KMS-11 (cell line): ENCODE measurements at regions not wholly inside any gene's neighbourhood (a gene's known extent, or its start where the extent isn't known, plus 50 kb on each side); places are given as distances from the start of the nearest gene placed in this dataset.

Experiments used
- H2AFZ ChIP-seq: fragments of 200-600 bp; sonication (generic); 2 replicates; pipeline ENCODE4 v1.6.1; 2016; ENCODE audit warnings: antibody characterized with exemption, mixed run types, low read depth
- H3K27ac ChIP-seq: fragments of 200-600 bp; sonication (generic); 2 replicates; pipeline ENCODE4 v1.6.1; 2016; ENCODE audit warnings: mild to moderate bottlenecking, mixed run types
- H3K27me3 ChIP-seq: fragments of 200-600 bp; sonication (generic); 2 replicates; pipeline ENCODE4 v1.6.1; 2017; ENCODE audit warnings: mild to moderate bottlenecking, low read depth, mixed run types, moderate library complexity; ENCODE audit not compliant: insufficient read depth
- H3K36me3 ChIP-seq: fragments of 200-600 bp; sonication (generic); 2 replicates; pipeline ENCODE4 v1.6.1; 2017; ENCODE audit warnings: mild to moderate bottlenecking, mixed run types; ENCODE audit not compliant: insufficient read depth
- H3K4me1 ChIP-seq: fragments of 200-600 bp; sonication (generic); 2 replicates; pipeline ENCODE4 v1.6.1; 2016; ENCODE audit warnings: mild to moderate bottlenecking, low read depth, mixed run types; ENCODE audit not compliant: poor library complexity, severe bottlenecking
- H3K4me2 ChIP-seq: fragments of 200-600 bp; sonication (generic); 2 replicates; pipeline ENCODE4 v1.7.0; 2016; ENCODE audit warnings: mild to moderate bottlenecking, mixed run types
- H3K4me3 ChIP-seq: fragments of 200-600 bp; sonication (generic); IDR thresholded peaks from 2 replicates; pipeline ENCODE4 v1.6.1; 2017; ENCODE audit warnings: low read depth, low read length, mixed read lengths; ENCODE audit not compliant: insufficient read depth
- H3K79me2 ChIP-seq: fragments of 200-600 bp; sonication (generic); 2 replicates; pipeline ENCODE4 v1.6.1; 2016; ENCODE audit warnings: low read depth, mixed run types; ENCODE audit not compliant: insufficient read depth
- H3K9ac ChIP-seq: fragments of 200-600 bp; sonication (generic); 2 replicates; pipeline ENCODE4 v1.6.1; 2016; ENCODE audit warnings: mild to moderate bottlenecking, mixed run types
- H4K20me1 ChIP-seq: fragments of 200-600 bp; sonication (generic); 2 replicates; pipeline ENCODE4 v1.6.1; 2016; ENCODE audit warnings: mild to moderate bottlenecking, mixed run types; ENCODE audit not compliant: insufficient read depth
- TF ChIP-seq, protein P1 (sequence below): fragments of 200-600 bp; sonication (generic); conservative IDR thresholded peaks from 2 replicates; pipeline ENCODE4 v1.6.1; 2017; ENCODE audit warnings: low read depth, mild to moderate bottlenecking, antibody characterized with exemption, low read length, moderate library complexity, mixed read lengths

DNA sequence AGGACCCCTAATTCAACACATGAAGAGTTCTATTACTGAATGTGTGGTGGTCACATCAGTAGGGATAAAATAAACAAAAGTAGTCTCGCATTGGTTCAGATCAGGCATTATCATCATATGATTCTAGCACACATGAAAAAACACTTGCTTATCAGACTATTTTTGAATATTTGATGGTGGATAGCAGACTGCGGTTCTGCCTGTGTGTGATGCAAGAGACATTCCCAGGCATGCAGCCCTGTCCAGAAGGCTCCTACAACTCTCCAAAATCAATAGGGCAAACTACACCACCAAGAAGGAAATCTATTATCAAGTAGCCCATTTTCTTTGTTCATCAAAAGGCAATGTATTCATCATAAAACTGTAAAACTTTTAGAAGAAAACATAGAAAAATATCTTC lies 304.7 kb downstream of the DUSP10 start:
- no peaks in the 10 kb centered on the region for H3K79me2 ChIP-seq
- no peaks in the 10 kb centered on the region for H3K36me3 ChIP-seq
- TF ChIP-seq, protein P1, sequence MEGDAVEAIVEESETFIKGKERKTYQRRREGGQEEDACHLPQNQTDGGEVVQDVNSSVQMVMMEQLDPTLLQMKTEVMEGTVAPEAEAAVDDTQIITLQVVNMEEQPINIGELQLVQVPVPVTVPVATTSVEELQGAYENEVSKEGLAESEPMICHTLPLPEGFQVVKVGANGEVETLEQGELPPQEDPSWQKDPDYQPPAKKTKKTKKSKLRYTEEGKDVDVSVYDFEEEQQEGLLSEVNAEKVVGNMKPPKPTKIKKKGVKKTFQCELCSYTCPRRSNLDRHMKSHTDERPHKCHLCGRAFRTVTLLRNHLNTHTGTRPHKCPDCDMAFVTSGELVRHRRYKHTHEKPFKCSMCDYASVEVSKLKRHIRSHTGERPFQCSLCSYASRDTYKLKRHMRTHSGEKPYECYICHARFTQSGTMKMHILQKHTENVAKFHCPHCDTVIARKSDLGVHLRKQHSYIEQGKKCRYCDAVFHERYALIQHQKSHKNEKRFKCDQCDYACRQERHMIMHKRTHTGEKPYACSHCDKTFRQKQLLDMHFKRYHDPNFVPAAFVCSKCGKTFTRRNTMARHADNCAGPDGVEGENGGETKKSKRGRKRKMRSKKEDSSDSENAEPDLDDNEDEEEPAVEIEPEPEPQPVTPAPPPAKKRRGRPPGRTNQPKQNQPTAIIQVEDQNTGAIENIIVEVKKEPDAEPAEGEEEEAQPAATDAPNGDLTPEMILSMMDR: no peak
- no peaks in the 10 kb centered on the region for H3K27me3 ChIP-seq
- H4K20me1 ChIP-seq: no peaks in the 10 kb centered on the region
- H3K4me2 ChIP-seq: no peak overlapping the region
- H2AFZ ChIP-seq: no peak overlapping the region
- peaks cover 13% of the 10 kb centered on the region for H3K4me1 ChIP-seq
- H3K9ac ChIP-seq: no peak overlapping the region
- no peak overlapping the region for H3K27ac ChIP-seq
- H3K4me3 ChIP-seq: no peak overlapping the region

DNA sequence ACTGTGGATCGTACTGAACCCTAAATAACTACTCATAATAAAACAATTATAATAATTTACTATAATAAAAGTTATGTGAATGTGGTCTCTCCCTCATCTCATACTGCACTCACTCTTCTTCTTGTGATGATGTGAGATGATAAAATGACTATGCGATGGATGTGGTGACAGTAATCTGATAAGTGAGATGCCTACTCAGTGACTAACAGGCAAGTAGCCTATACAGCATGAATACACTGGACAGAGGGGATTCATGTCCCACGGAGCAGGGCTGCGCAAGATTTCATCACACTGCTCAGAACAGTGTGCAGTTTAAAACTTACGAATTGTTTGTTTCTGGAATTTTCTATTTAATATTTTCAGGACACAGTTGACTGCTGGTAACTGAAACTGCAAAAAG lies 304.0 kb downstream of the DUSP10 start:
- Histone ChIP-seq H3K4me1 (peaks cover 13% of the 10 kb centered on the region), H3K27ac (no peak overlapping the region)
- TF ChIP-seq, protein P1: no peak

DNA sequence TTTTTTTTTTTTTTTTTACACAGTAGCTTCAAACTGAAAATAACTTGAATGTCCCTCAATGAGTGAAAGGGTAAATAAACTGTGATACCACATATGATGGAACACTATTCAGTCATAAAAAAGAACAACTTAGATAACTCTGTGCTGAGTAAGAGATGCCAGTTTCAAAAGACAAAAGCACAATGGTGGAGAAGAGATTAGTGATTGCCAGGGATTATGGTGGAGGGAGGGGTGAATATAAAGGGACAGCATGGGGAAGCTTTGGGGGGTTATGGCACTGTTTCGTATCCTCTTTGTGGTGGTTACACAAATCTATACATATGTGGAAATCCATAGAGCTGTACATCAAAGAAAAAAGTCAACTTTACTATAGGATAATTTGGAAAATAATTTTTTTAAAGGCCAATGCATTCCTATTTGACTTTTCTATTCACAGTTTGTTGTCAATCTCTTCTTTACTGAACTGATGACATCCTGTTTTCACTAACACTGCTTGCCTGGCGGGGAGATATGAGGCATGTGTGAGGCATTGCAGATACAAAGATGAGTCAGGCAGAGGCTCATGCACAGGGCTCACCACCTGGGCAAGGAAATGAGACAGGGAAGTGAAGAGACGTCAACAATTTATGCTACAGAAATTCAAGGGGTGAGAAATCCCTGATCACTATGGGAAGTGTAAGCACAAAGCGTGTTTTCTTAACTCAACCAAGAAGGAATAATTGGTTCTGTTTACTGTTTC lies 302.7 kb downstream of the DUSP10 start:
- Histone ChIP-seq H2AFZ (no peak overlapping the region), H3K4me2 (no peak overlapping the region), H3K36me3 (no peaks in the 10 kb centered on the region), H3K9ac (no peak overlapping the region), H3K27ac (no peak overlapping the region), H3K79me2 (no peaks in the 10 kb centered on the region), H3K27me3 (no peaks in the 10 kb centered on the region), H3K4me3 (no peak overlapping the region), H3K4me1 (peaks cover 13% of the 10 kb centered on the region), H4K20me1 (no peaks in the 10 kb centered on the region)
- TF ChIP-seq, protein P1: no peak

More for the DNA sequence above, 304.0 kb downstream of the DUSP10 start:
- no peak overlapping the region for H3K4me3 ChIP-seq
- no peak overlapping the region for H2AFZ ChIP-seq
- H3K36me3 ChIP-seq: no peaks in the 10 kb centered on the region
- H3K9ac ChIP-seq: no peak overlapping the region
- H4K20me1 ChIP-seq: no peaks in the 10 kb centered on the region
- H3K27me3 ChIP-seq: no peaks in the 10 kb centered on the region
- no peaks in the 10 kb centered on the region for H3K79me2 ChIP-seq
- no peak overlapping the region for H3K4me2 ChIP-seq

DNA sequence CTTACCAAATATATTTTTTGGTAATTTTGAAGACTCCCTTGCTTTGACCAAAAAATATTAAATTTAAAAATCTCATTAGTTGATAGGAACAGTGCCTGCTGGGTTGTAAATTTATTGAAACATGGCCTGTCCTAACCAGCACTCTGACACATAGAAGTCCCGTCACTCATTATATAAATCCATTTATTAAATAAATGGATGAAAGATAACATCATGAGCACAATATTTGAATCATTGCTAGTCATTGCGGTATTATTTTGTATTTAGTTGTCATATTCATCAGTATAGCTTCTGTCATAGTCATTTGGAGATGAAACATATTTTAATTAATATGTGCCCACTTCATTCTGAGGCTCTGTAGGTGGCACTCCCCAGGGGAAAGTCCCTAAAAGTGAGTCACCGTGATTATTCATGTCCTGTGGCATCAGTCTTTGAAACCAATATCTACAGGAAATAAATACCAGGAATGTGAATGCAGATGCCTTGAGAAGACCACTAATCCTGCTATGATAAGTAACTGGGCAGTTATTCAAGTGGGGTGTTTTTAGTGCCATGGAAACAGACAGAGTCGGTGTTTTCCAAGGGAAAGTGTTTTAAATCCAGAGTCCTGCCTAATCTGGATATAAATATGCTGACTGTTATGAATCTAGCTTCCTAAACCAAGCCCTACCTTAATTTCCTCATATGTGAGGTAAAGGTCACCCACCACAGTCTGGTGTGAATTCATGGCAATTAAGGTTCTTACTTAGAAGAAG lies 302.0 kb downstream of the DUSP10 start:
- H3K79me2 ChIP-seq: no peaks in the 10 kb centered on the region
- no peak overlapping the region for H3K9ac ChIP-seq
- no peak overlapping the region for H3K4me2 ChIP-seq
- H3K27me3 ChIP-seq: no peaks in the 10 kb centered on the region
- no peak overlapping the region for H3K4me3 ChIP-seq
- H4K20me1 ChIP-seq: no peaks in the 10 kb centered on the region
- peaks cover 12% of the 10 kb centered on the region for H3K4me1 ChIP-seq
- H3K27ac ChIP-seq: no peak overlapping the region
- TF ChIP-seq, protein P1: no peak
- H2AFZ ChIP-seq: no peak overlapping the region
- H3K36me3 ChIP-seq: no peaks in the 10 kb centered on the region
